ENCODE measurements at regions not wholly inside any gene's neighbourhood (a gene's known extent, or its start where the extent isn't known, plus 50 kb on each side); places are given as distances from the start of the nearest gene placed in this dataset.

DNA sequence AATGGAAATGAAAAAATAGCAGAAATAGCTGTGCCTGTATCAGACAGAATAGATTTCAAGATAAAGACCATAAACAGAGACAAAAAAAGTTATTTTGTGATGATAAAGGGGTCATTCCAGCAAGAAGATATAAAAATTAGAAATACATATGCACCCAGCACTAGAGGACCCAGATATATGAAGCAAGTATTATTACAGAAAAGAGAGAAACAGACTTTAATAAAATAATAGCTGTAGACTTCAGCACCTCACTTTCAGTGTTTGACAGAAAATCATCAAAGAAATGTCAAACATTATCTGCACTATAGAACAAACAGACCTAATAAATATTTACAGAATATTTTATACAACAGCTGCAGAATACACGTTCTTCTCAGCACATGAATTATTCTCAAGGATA is 783.7 kb downstream of the PLOD2 start:
- TF ChIP-seq POLR2A (IDR thresholded peaks at IDR 0.05; ENCODE audit: low read depth, low read length) = no peak
- TF ChIP-seq POLR2AphosphoS5 (IDR thresholded peaks at IDR 0.05; ENCODE audit: low read depth, low read length) = no peak

Data from GM12891 (cell line).